ENCODE measurements at regions not wholly inside any gene's neighbourhood (a gene's known extent, or its start where the extent isn't known, plus 50 kb on each side); places are given as distances from the start of the nearest gene placed in this dataset.

DNA sequence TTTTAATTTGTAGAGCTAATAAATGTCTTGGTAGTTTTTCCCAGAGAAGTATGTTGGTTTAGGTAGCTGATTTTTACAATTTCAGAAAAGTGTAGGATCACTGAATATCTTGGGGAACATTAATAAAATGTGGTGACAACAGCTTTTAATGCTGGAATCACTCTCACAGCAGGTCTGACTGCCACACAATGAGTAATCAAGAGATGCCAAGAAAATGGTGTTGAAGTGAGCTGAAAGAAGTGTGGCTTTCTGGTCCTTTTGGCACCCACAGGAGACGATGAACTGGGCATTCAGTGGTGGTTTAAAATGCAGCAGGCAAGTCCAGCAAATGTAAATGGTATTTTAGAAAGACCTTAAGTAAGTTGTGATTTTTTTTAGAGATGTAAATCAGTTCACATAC is 175.8 kb downstream of the CBLN2 start:
- TF ChIP-seq, protein P1, sequence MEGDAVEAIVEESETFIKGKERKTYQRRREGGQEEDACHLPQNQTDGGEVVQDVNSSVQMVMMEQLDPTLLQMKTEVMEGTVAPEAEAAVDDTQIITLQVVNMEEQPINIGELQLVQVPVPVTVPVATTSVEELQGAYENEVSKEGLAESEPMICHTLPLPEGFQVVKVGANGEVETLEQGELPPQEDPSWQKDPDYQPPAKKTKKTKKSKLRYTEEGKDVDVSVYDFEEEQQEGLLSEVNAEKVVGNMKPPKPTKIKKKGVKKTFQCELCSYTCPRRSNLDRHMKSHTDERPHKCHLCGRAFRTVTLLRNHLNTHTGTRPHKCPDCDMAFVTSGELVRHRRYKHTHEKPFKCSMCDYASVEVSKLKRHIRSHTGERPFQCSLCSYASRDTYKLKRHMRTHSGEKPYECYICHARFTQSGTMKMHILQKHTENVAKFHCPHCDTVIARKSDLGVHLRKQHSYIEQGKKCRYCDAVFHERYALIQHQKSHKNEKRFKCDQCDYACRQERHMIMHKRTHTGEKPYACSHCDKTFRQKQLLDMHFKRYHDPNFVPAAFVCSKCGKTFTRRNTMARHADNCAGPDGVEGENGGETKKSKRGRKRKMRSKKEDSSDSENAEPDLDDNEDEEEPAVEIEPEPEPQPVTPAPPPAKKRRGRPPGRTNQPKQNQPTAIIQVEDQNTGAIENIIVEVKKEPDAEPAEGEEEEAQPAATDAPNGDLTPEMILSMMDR (IDR thresholded peaks at IDR 0.05): no peak
- TF ChIP-seq POLR2A (IDR thresholded peaks at IDR 0.05) (no peak), EP300 (IDR thresholded peaks at IDR 0.05) (no peak)

Measured in tibial nerve (tissue), 4 donors.